Ovary (tissue), 3 donors: ENCODE measurements at regions not wholly inside any gene's neighbourhood (a gene's known extent, or its start where the extent isn't known, plus 50 kb on each side); places are given as distances from the start of the nearest gene placed in this dataset.

Experiments
- CTCF ChIP-seq, 3 donors: fragments of 450-650 bp in 2 of 3; fragments of 200-600 bp in 1 of 3; IDR thresholded peaks; one replicate each; pipeline versions ENCODE4 v1.5.1 to v1.8.0; 2016 to 2022; ENCODE audit warnings: antibody characterized with exemption in 3 of 3, mild to moderate bottlenecking in 1 of 3
- EP300 ChIP-seq: sonication (generic); formaldehyde crosslinking; IDR thresholded peaks from one replicate; pipeline ENCODE4 v1.6.1; 2017; ENCODE audit warnings: antibody characterized with exemption
- POLR2A ChIP-seq: fragments of 450-650 bp; IDR thresholded peaks from one replicate; pipeline ENCODE4 v1.6.1; 2017; ENCODE audit warnings: antibody characterized with exemption, mild to moderate bottlenecking, moderate library complexity
- donor health status: DM: no; HTN: no; CAD: no.

GRCh38 chr4:22091906-22092305, 143.3 kb upstream of the KCNIP4 start:
- TF ChIP-seq CTCF (IDR thresholded peaks at IDR 0.05) (no peak), POLR2A (no peak), EP300 (no peak)
